Prostate gland (tissue), 2 donors: ENCODE measurements at regions not wholly inside any gene's neighbourhood (a gene's known extent, or its start where the extent isn't known, plus 50 kb on each side); places are given as distances from the start of the nearest gene placed in this dataset.

ENCODE experiments used
- DNase-seq: peaks from one replicate; pipeline ENCODE4 v3.0.0-alpha.2; 2019; ENCODE audit warnings: low spot score
- H3K27ac ChIP-seq, 2 donors: fragments of 200-600 bp; sonication (generic); 2 replicates each; pipeline ENCODE4 v1.5.1; 2017 to 2019
- H3K27me3 ChIP-seq: fragments of 200-600 bp; sonication (generic); replicated peaks from 2 replicates; pipeline ENCODE4 v1.5.1; 2019; ENCODE audit not compliant: insufficient read depth
- H3K36me3 ChIP-seq, 2 donors: fragments of 200-600 bp; sonication (generic); 1 replicate in 1 of 2; 2 replicates in 1 of 2; pipeline versions ENCODE4 v1.5.1 to v1.8.1; 2017 to 2019
- H3K4me1 ChIP-seq: fragments of 200-600 bp; sonication (generic); replicated peaks from 2 replicates; pipeline ENCODE4 v1.5.1; 2019
- H3K4me3 ChIP-seq, 2 donors: fragments of 200-600 bp; sonication (generic); 2 replicates each; pipeline ENCODE4 v1.5.1; 2017 to 2019
- H3K9me3 ChIP-seq: fragments of 200-600 bp; sonication (generic); 2 replicates; pipeline ENCODE4 v1.5.1; 2017
- POLR2A ChIP-seq: fragments of 450-650 bp; IDR thresholded peaks from one replicate; pipeline ENCODE4 v1.6.1; 2016; ENCODE audit warnings: antibody characterized with exemption, mild to moderate bottlenecking
- POLR2AphosphoS5 ChIP-seq: sonication (generic); formaldehyde crosslinking; IDR thresholded peaks from one replicate; pipeline ENCODE4 v1.6.1; 2017; ENCODE audit warnings: antibody characterized with exemption
- WGBS: methylation state at CpG from one replicate; pipeline ENCODE4 v1.1.5; 2018; 5-methylcytosine and 5-hydroxymethylcytosine counted together
- intact Hi-C: fragments of 100-400 bp; cut with DNase I; formaldehyde crosslinking; loops from one replicate; pipeline ENCODE4 v1.14.2; 2022
- TF ChIP-seq, protein P1 (sequence below), 4 experiments: fragments of 200-600 bp in 2 of 4; fragments of 450-650 bp in 2 of 4; sonication (generic) in 2 of 4; IDR thresholded peaks; 1 replicate in 3 of 4; 2 replicates in 1 of 4; pipeline ENCODE4 v1.5.1; 2016 to 2019; ENCODE audit warnings: antibody characterized with exemption in 4 of 4, mild to moderate bottlenecking in 2 of 4, moderate library complexity in 2 of 4

DNA sequence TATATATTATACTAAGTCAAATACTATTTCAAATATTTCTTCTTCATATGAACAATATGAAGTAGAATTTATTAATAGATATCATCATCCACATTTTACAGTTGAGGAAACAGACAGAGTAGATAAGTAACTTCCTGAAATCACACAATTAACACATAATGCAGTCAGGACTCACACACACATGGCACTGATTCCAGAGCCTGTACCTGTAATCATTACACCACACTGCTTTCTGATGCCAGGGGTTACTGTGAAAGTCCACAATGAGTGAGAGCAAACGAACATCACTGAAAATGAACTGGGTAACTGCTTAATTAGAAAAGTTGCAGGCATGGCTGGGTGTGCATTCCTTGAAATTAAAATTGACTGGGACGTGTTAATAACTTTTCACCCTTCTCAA, 169.3 kb upstream of the IFNG-AS1 start:
- H3K9me3 ChIP-seq, result no peaks in the 10 kb centered on the region
- WGBS, result 65% methylated on average over 2 of the region's 2 CpGs
- no peaks in the 10 kb centered on the region for H3K4me1 ChIP-seq
- intact Hi-C loops, result loop anchor here (5.0 to 10.0 kb wide), 3 partner anchors 48 to 165 kb away; no protein-coding TSS in a partner anchor
- H3K4me3 ChIP-seq, result no peak overlapping the region
- DNase-seq, result no peak
- H3K27me3 ChIP-seq, result no peaks in the 10 kb centered on the region
- TF ChIP-seq, protein P1, sequence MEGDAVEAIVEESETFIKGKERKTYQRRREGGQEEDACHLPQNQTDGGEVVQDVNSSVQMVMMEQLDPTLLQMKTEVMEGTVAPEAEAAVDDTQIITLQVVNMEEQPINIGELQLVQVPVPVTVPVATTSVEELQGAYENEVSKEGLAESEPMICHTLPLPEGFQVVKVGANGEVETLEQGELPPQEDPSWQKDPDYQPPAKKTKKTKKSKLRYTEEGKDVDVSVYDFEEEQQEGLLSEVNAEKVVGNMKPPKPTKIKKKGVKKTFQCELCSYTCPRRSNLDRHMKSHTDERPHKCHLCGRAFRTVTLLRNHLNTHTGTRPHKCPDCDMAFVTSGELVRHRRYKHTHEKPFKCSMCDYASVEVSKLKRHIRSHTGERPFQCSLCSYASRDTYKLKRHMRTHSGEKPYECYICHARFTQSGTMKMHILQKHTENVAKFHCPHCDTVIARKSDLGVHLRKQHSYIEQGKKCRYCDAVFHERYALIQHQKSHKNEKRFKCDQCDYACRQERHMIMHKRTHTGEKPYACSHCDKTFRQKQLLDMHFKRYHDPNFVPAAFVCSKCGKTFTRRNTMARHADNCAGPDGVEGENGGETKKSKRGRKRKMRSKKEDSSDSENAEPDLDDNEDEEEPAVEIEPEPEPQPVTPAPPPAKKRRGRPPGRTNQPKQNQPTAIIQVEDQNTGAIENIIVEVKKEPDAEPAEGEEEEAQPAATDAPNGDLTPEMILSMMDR (IDR thresholded peaks at IDR 0.05), result no peak
- no peak for TF ChIP-seq POLR2A
- TF ChIP-seq POLR2AphosphoS5, result no peak
- no peak overlapping the region for H3K27ac ChIP-seq
- H3K36me3 ChIP-seq, result no peaks in the 10 kb centered on the region

DNA sequence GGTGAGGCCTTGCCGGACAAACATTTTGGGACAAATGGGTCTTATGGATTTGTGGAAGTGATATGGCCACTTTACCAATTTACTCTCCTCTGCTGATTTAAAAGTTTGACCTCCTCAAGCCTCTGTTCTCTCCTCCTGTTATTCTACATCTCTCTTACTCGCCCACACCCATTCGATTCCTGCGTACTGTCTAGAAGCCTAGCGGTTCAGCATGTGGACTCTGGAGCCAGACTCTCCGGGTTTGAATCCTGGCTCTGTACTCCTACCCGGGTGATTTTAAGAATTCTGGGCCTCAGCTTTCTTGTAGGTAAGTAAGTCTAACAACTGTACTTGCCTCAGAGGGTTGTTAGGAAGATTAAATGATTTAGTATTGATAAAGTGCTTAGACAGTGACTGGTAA, 168.6 kb upstream of the IFNG-AS1 start:
- H3K27me3 ChIP-seq, result no peaks in the 10 kb centered on the region
- H3K27ac ChIP-seq, result no peak overlapping the region
- WGBS, result 80% methylated on average over 7 of the region's 7 CpGs
- no peaks in the 10 kb centered on the region for H3K4me1 ChIP-seq
- DNase-seq, result no peak
- no peaks in the 10 kb centered on the region for H3K36me3 ChIP-seq
- TF ChIP-seq, protein P1 (IDR thresholded peaks at IDR 0.05), result no peak
- no peak for TF ChIP-seq POLR2AphosphoS5
- no peak for TF ChIP-seq POLR2A
- no peak overlapping the region for H3K4me3 ChIP-seq
- H3K9me3 ChIP-seq, result no peaks in the 10 kb centered on the region
- intact Hi-C loops, result loop anchor here (5.0 to 10.0 kb wide), 3 partner anchors 48 to 166 kb away; no protein-coding TSS in a partner anchor

DNA sequence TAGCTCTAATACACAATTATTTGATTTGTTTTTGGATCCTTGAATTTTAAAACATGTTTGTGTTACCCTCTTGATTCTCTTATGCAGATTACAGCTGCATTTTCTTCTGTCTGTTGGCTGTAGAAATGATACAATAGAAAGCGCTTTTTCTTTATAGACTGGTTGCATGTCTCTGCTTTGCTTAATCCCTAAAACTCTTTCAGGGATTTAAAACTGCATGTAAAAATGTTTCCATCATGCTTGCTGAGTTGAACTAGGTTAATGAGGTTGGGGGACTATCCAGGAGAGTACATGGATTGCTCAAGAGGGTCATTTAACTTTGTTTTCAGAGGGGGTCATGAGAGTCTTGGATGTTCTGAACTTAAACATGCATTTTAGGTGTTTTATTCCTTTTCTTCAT, 166.4 kb upstream of the IFNG-AS1 start:
- TF ChIP-seq POLR2A (no peak), POLR2AphosphoS5 (no peak)
- TF ChIP-seq, protein P1 (IDR thresholded peaks at IDR 0.05), result no peak

DNA sequence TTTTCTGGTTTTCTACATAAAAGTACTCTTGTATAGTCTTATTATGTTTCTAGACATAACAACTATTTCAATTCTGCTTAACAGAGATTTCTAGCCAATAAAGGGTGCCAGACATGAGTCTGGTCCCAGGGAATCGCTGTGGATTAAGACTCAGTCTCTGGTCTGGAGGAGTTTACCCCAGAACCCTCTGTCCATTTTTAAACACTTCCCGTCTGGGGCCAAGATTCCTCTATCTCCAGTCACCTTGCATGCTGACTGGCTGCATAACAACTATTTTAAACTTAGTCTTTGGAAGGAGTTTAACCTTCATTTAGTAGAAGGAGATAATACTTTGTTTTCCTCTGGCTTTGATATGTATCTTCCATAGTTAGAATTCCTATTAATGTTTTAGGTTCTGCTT, 163.1 kb upstream of the IFNG-AS1 start:
- H3K27me3 ChIP-seq, result no peaks in the 10 kb centered on the region
- H3K27ac ChIP-seq, result no peak overlapping the region

More for the DNA sequence above, 166.4 kb upstream of the IFNG-AS1 start:
- intact Hi-C loops, result loop anchor here (5.0 to 10.0 kb wide), 3 partner anchors 51 to 168 kb away; no protein-coding TSS in a partner anchor
- Histone ChIP-seq H3K27ac (no peak overlapping the region), H3K36me3 (no peaks in the 10 kb centered on the region), H3K9me3 (no peaks in the 10 kb centered on the region), H3K4me3 (no peak overlapping the region), H3K4me1 (no peaks in the 10 kb centered on the region), H3K27me3 (no peaks in the 10 kb centered on the region)
- 94% methylated on average over 1 of the region's 1 CpG for WGBS
- no peak for DNase-seq

More for the DNA sequence above, 163.1 kb upstream of the IFNG-AS1 start:
- TF ChIP-seq POLR2A, result no peak
- TF ChIP-seq, protein P1 (IDR thresholded peaks at IDR 0.05), result no peak
- TF ChIP-seq POLR2AphosphoS5, result no peak
- intact Hi-C loops, result loop anchor here (10.0 kb wide), 2 partner anchors 99 to 171 kb away; no protein-coding TSS in a partner anchor
- 75% methylated on average over 2 of the region's 2 CpGs for WGBS
- Histone ChIP-seq H3K4me1 (no peaks in the 10 kb centered on the region), H3K9me3 (no peaks in the 10 kb centered on the region), H3K36me3 (no peaks in the 10 kb centered on the region), H3K4me3 (no peak overlapping the region)
- DNase-seq, result no peak
